Breast epithelium (tissue), 3 donors: ENCODE measurements at regions not wholly inside any gene's neighbourhood (a gene's known extent, or its start where the extent isn't known, plus 50 kb on each side); places are given as distances from the start of the nearest gene placed in this dataset.
"Not testable (repeated sequence)": the region's sequence is repeated elsewhere in the genome, so short reads cannot be mapped to it uniquely, and the experiment has no call there.

Experiments used
- POLR2A ChIP-seq: fragments of 450-650 bp; IDR thresholded peaks from one replicate; pipeline ENCODE4 v1.6.1; 2016; ENCODE audit warnings: antibody characterized with exemption, mild to moderate bottlenecking, moderate library complexity
- TF ChIP-seq, protein P1 (sequence below), 3 donors: fragments of 450-650 bp; IDR thresholded peaks; one replicate each; pipeline ENCODE4 v1.5.1; 2016 to 2017; ENCODE audit warnings: antibody characterized with exemption in 3 of 3, mild to moderate bottlenecking in 3 of 3, moderate library complexity in 3 of 3

DNA sequence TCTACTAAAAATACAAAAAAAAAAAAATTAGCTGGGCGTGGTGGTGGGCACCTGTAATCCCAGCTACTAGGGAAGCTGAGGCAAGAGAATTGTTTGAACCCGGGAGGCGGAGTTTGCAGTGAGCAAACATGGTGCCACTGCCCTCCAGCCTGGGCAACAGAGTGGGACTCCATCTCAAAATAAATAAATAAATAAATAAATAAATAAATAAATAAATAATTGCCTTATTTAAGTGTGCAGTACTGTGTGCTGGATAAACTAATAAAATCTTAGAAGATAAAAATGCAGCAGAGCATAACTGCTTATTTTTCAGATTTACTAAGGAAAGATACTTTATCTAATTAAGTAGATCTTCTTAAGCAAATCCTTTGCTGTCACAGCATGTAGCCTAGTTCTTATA is 61.7 kb upstream of the TSPAN7 start:
- TF ChIP-seq, protein P1, sequence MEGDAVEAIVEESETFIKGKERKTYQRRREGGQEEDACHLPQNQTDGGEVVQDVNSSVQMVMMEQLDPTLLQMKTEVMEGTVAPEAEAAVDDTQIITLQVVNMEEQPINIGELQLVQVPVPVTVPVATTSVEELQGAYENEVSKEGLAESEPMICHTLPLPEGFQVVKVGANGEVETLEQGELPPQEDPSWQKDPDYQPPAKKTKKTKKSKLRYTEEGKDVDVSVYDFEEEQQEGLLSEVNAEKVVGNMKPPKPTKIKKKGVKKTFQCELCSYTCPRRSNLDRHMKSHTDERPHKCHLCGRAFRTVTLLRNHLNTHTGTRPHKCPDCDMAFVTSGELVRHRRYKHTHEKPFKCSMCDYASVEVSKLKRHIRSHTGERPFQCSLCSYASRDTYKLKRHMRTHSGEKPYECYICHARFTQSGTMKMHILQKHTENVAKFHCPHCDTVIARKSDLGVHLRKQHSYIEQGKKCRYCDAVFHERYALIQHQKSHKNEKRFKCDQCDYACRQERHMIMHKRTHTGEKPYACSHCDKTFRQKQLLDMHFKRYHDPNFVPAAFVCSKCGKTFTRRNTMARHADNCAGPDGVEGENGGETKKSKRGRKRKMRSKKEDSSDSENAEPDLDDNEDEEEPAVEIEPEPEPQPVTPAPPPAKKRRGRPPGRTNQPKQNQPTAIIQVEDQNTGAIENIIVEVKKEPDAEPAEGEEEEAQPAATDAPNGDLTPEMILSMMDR (IDR thresholded peaks at IDR 0.05): not testable (repeated sequence)
- TF ChIP-seq POLR2A: not testable (repeated sequence)
